ENCODE measurements at regions not wholly inside any gene's neighbourhood (a gene's known extent, or its start where the extent isn't known, plus 50 kb on each side); places are given as distances from the start of the nearest gene placed in this dataset.
A peak's percentile ranks its signal among the peaks of the same experiment; 100 is the strongest.

- Histone ChIP-seq H3K27ac (ENCODE audit: low read depth in 1 of 2, low read length in 1 of 2) (no peak overlapping the region), H3K36me3 (ENCODE audit: control insufficient read depth in 4 of 4, insufficient read depth in 4 of 4, low read length in 4 of 4) (no peaks in the 10 kb centered on the region), H3K9ac (ENCODE audit: insufficient read depth in 1 of 2, low read length in 2 of 2) (no peak overlapping the region), H3K27me3 (ENCODE audit: control insufficient read depth in 3 of 3, insufficient read depth in 3 of 3, low read length in 2 of 3) (peaks cover 0 to 2% (median 0%) of the 10 kb centered on the region in 3 donors), H3K4me1 (ENCODE audit: control insufficient read depth in 5 of 5, insufficient read depth in 5 of 5, low read length in 5 of 5) (peaks cover 0 to 2% (median 0%) of the 10 kb centered on the region in 5 donors), H3K4me3 (no peak overlapping the region), H3K9me3 (ENCODE audit: control insufficient read depth in 4 of 4, insufficient read depth in 3 of 4, low read length in 3 of 4) (no peaks in the 10 kb centered on the region)
- 80 to 90% methylated on average over 3 of the region's 3 CpGs for WGBS, 2 donors
- ATAC-seq (ENCODE audit: insufficient read depth, low FRiP score) (no peak), DNase-seq (no peak)
- no peak for TF ChIP-seq CTCF (IDR thresholded peaks at IDR 0.05; ENCODE audit: control extremely low read depth, extremely low read depth)
Measured at GRCh38 chr14:84807673-84808072, 722.3 kb upstream of the FLRT2 start.

DNA sequence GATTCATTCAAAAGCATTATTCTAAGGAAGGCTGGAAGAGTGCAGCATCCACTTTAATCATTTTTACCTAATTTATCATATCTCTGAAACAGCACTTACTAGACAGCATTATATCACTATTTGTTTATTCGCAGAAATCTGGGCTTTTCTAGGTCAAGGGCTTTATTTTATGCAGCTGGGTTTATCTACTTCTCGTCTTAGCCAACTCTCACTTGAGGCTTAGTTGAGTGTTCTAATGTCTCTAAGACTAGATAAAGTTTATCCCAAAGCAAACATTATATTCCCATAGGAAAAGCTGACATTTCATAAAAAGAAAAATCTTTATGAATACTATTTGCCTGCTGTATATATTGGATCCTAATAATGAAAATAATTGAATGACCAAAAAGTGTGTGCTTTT, 720.8 kb upstream of the FLRT2 start:
- Histone ChIP-seq H3K4me3 (no peak overlapping the region), H3K27me3 (ENCODE audit: control insufficient read depth in 3 of 3, insufficient read depth in 3 of 3, low read length in 2 of 3) (no peaks in the 10 kb centered on the region), H3K27ac (ENCODE audit: low read depth in 1 of 2, low read length in 1 of 2) (no peak overlapping the region), H3K36me3 (ENCODE audit: control insufficient read depth in 4 of 4, insufficient read depth in 4 of 4, low read length in 4 of 4) (no peaks in the 10 kb centered on the region), H3K9me3 (ENCODE audit: control insufficient read depth in 4 of 4, insufficient read depth in 3 of 4, low read length in 3 of 4) (no peaks in the 10 kb centered on the region), H3K9ac (ENCODE audit: insufficient read depth in 1 of 2, low read length in 2 of 2) (no peak overlapping the region), H3K4me1 (ENCODE audit: control insufficient read depth in 5 of 5, insufficient read depth in 5 of 5, low read length in 5 of 5) (peaks cover 0 to 2% (median 0%) of the 10 kb centered on the region in 5 donors)
- peak in 1 of 3 donors; percentile 7 for DNase-seq
- no peak for ATAC-seq (ENCODE audit: insufficient read depth, low FRiP score)
- TF ChIP-seq CTCF (IDR thresholded peaks at IDR 0.05; ENCODE audit: control extremely low read depth, extremely low read depth): no peak
- WGBS, 2 donors: 51 to 68% methylated on average over 2 of the region's 2 CpGs

DNA sequence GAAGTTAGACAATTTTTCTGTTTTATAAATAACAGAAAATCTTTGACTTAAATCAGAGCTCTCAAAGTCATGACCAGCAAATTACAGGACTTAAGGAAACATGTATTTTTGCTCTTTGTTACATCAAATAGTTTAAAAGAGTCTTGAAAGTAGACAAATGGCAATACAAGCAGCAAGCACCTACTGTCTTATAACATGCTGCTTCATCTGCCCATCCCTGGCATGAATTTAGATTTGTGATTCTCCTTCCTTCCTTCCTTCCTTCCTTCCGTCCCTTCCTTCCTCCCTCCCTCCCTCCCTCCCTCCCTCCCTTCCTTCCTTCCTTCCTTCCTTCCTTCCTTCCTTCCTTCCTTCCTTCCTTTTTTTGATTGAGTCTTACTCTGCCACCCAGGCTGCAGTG, 715.6 kb upstream of the FLRT2 start:
- no peaks in the 10 kb centered on the region for H3K9me3 ChIP-seq (ENCODE audit: control insufficient read depth in 4 of 4, insufficient read depth in 3 of 4, low read length in 3 of 4)
- ATAC-seq (ENCODE audit: insufficient read depth, low FRiP score) (no peak), DNase-seq (no peak)
- WGBS, 2 donors: 53 to 79% methylated on average over 1 of the region's 1 CpG
- H3K4me3 ChIP-seq: no peak overlapping the region
- TF ChIP-seq CTCF (IDR thresholded peaks at IDR 0.05; ENCODE audit: control extremely low read depth, extremely low read depth): no peak
- H3K9ac ChIP-seq (ENCODE audit: insufficient read depth in 1 of 2, low read length in 2 of 2): no peak overlapping the region
- H3K27ac ChIP-seq (ENCODE audit: low read depth in 1 of 2, low read length in 1 of 2): no peak overlapping the region
- no peaks in the 10 kb centered on the region for H3K27me3 ChIP-seq (ENCODE audit: control insufficient read depth in 3 of 3, insufficient read depth in 3 of 3, low read length in 2 of 3)
- H3K4me1 ChIP-seq (ENCODE audit: control insufficient read depth in 5 of 5, insufficient read depth in 5 of 5, low read length in 5 of 5): no peaks in the 10 kb centered on the region
- no peaks in the 10 kb centered on the region for H3K36me3 ChIP-seq (ENCODE audit: control insufficient read depth in 4 of 4, insufficient read depth in 4 of 4, low read length in 4 of 4)

DNA sequence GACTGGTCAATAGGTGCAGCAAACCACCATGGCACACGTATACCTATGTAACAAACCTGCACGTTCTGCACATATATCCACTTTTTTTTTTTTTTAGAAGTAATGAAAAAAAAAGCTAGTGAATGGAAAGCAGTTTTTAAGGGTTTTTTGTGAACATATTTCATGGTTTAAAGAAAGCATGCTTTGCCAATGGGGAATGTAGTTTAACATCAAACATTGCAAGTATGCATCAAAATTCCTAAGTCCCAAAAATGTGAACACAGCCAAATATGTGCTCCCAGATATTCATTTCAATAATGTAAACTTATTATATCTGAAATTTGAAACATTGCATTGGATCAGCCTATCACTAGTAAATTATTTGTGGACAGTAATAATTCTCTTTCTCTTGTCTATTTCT, 710.4 kb upstream of the FLRT2 start:
- no peak for TF ChIP-seq CTCF (IDR thresholded peaks at IDR 0.05; ENCODE audit: control extremely low read depth, extremely low read depth)
- Histone ChIP-seq H3K9ac (ENCODE audit: insufficient read depth in 1 of 2, low read length in 2 of 2) (no peak overlapping the region), H3K4me3 (no peak overlapping the region), H3K9me3 (ENCODE audit: control insufficient read depth in 4 of 4, insufficient read depth in 3 of 4, low read length in 3 of 4) (no peaks in the 10 kb centered on the region), H3K27ac (ENCODE audit: low read depth in 1 of 2, low read length in 1 of 2) (no peak overlapping the region), H3K27me3 (ENCODE audit: control insufficient read depth in 3 of 3, insufficient read depth in 3 of 3, low read length in 2 of 3) (no peaks in the 10 kb centered on the region), H3K36me3 (ENCODE audit: control insufficient read depth in 4 of 4, insufficient read depth in 4 of 4, low read length in 4 of 4) (no peaks in the 10 kb centered on the region), H3K4me1 (ENCODE audit: control insufficient read depth in 5 of 5, insufficient read depth in 5 of 5, low read length in 5 of 5) (no peaks in the 10 kb centered on the region)
- no peak for ATAC-seq (ENCODE audit: insufficient read depth, low FRiP score)
- WGBS, 2 donors: 79 to 92% methylated on average over 2 of the region's 2 CpGs
- no peak for DNase-seq
